HepG2 (cell line): ENCODE measurements at regions not wholly inside any gene's neighbourhood (a gene's known extent, or its start where the extent isn't known, plus 50 kb on each side); places are given as distances from the start of the nearest gene placed in this dataset.
A peak's percentile ranks its signal among the peaks of the same experiment; 100 is the strongest.

Experiments
- ATAC-seq: fragments of 200-7000 bp; cut with Tn5 transposase; 3 replicates; pipeline ENCODE4 v1.9.1; 2020; ENCODE audit warnings: mild to moderate bottlenecking, moderate library complexity
- BruUV-seq: library from RNA; stranded (reverse); fragments of 400-500 nt; replicated peaks from 2 replicates; lab custom pipeline; 2021; lab: Mats Ljungman, UMichigan
- CTCF ChIA-PET: fragments of 300-600 bp; formaldehyde crosslinking; extraction: SDS; loops from one replicate; lab custom pipeline; 2021; ENCODE audit warnings: low total read pairs, inconsistent platforms, low intra/inter-chr PET ratio; lab: Yijun Ruan, JAX
- POLR2A ChIA-PET: fragments of 350-600 bp; sonication (Branson Sonifier 250); formaldehyde crosslinking; loops from one replicate; lab custom pipeline; 2020; ENCODE audit warnings: antibody characterized with exemption, inconsistent platforms; lab: Yijun Ruan, JAX
- DNase-seq: peaks from one replicate; pipeline ENCODE4 v3.0.0-alpha.2; 2015; ENCODE audit warnings: low spot score
- FAIRE-seq: peaks from 3 replicates; lab custom pipeline; 2011; peaks lifted over from hg19 to GRCh38; lab: Jason Lieb, UNC
- H2AFZ ChIP-seq: one replicate; pipeline ENCODE4 v1.6.1; 2011; ENCODE audit warnings: low read length, inconsistent platforms
- H3K27ac ChIP-seq: fragments of 300-600 bp; 3 replicates; pipeline ENCODE4 v1.8.0; 2011; ENCODE audit warnings: mixed run types, mild to moderate bottlenecking, mixed read lengths, low read length, inconsistent platforms; ENCODE audit not compliant: insufficient read depth; ENCODE audit errors: extremely low read length
- H3K27me3 ChIP-seq, 2 experiments: fragments of 200-600 bp in 1 of 2; 2 replicates in 1 of 2; 3 replicates in 1 of 2; pipeline versions ENCODE4 v1.6.0 to v1.8.0; 2011; ENCODE audit warnings: low read length in 2 of 2, mild to moderate bottlenecking in 2 of 2, moderate library complexity in 2 of 2, inconsistent platforms in 1 of 2; ENCODE audit not compliant: insufficient read depth in 2 of 2, control insufficient read depth in 1 of 2
- H3K36me3 ChIP-seq, 2 experiments: fragments of 200-600 bp in 1 of 2; replicated peaks in 1 of 2; 2 replicates in 1 of 2; 3 replicates in 1 of 2; pipeline versions ENCODE4 v1.5.1 to v1.8.0; 2011; ENCODE audit warnings: low read length in 2 of 2, inconsistent platforms in 1 of 2; ENCODE audit not compliant: insufficient read depth in 2 of 2, control insufficient read depth in 1 of 2
- H3K4me1 ChIP-seq: 2 replicates; pipeline ENCODE4 v1.5.1; 2012; ENCODE audit warnings: low read length, inconsistent platforms; ENCODE audit not compliant: insufficient read depth
- H3K4me2 ChIP-seq: 2 replicates; pipeline ENCODE4 v1.6.0; 2011; ENCODE audit warnings: low read depth, low read length, inconsistent platforms
- H3K4me3 ChIP-seq, 3 experiments: fragments of 200-600 bp in 1 of 3; sonication (generic), shearing (Covaris generic) in 1 of 3; replicated peaks in 1 of 3; 2 replicates each; pipeline ENCODE4 v1.5.1; 2011 to 2016; ENCODE audit warnings: low read length in 3 of 3, inconsistent platforms in 2 of 3, low read depth in 2 of 3, mild to moderate bottlenecking in 2 of 3, control low read depth in 1 of 3, mixed read lengths in 1 of 3; ENCODE audit not compliant: insufficient read depth in 1 of 3
- H3K79me2 ChIP-seq: one replicate; pipeline ENCODE4 v1.6.1; 2011; ENCODE audit warnings: low read length, inconsistent platforms; ENCODE audit not compliant: insufficient read depth
- H3K9ac ChIP-seq: 2 replicates; pipeline ENCODE4 v1.6.0; 2011; ENCODE audit warnings: mild to moderate bottlenecking, low read depth, low read length, inconsistent platforms; ENCODE audit not compliant: insufficient read depth
- H3K9me3 ChIP-seq: 2 replicates; pipeline ENCODE4 v1.5.1; 2012; ENCODE audit warnings: mild to moderate bottlenecking, low read length
- H4K20me1 ChIP-seq: 2 replicates; pipeline ENCODE4 v1.6.0; 2011; ENCODE audit warnings: inconsistent platforms, mild to moderate bottlenecking, low read length, moderate library complexity; ENCODE audit not compliant: insufficient read depth
- ATF7 ChIP-seq, 2 experiments: fragments of 450-650 bp in 1 of 2; sonication (generic) in 1 of 2; formaldehyde crosslinking in 1 of 2; IDR thresholded peaks; 2 replicates each; pipeline versions ENCODE4 v1.4.0 to v1.6.1; 2016 to 2020; ENCODE audit warnings: antibody characterized with exemption in 1 of 2, mild to moderate bottlenecking in 1 of 2, missing genetic modification reagents in 1 of 2
- KIAA2018 ChIP-seq: sonication (generic); formaldehyde crosslinking; IDR thresholded peaks from 2 replicates; pipeline ENCODE4 v1.5.0; 2020; ENCODE audit warnings: mild to moderate bottlenecking, missing genetic modification reagents, borderline replicate concordance
- MAF1 ChIP-seq: sonication (generic); formaldehyde crosslinking; IDR thresholded peaks from 2 replicates; pipeline ENCODE4 v1.5.0; 2020; ENCODE audit warnings: missing genetic modification reagents, borderline replicate concordance
- NCOA5 ChIP-seq: sonication (generic); formaldehyde crosslinking; IDR thresholded peaks from 2 replicates; pipeline ENCODE4 v1.4.0; 2020; ENCODE audit warnings: missing genetic modification reagents
- ZBTB2 ChIP-seq: sonication (generic); formaldehyde crosslinking; IDR thresholded peaks from 2 replicates; pipeline ENCODE4 v1.8.0; 2022; ENCODE audit warnings: low read depth, missing genetic modification reagents
- ZNF136 ChIP-seq: sonication (generic); formaldehyde crosslinking; IDR thresholded peaks from 2 replicates; pipeline ENCODE4 v1.8.1; 2022; ENCODE audit warnings: low read depth, mild to moderate bottlenecking, moderate library complexity, missing genetic modification reagents
- ZNF18 ChIP-seq: sonication (generic); formaldehyde crosslinking; IDR thresholded peaks from 2 replicates; pipeline ENCODE4 v1.8.0; 2022; ENCODE audit warnings: mild to moderate bottlenecking, missing genetic modification reagents; ENCODE audit not compliant: insufficient replicate concordance
- ZNF687 ChIP-seq: sonication (generic); formaldehyde crosslinking; IDR thresholded peaks from 2 replicates; pipeline ENCODE4 v1.5.1; 2020; ENCODE audit warnings: mild to moderate bottlenecking, missing genetic modification reagents, moderate library complexity
- WGBS: methylation state at CpG from one replicate; pipeline ENCODE4 v1.1.6; 2017; ENCODE audit warnings: low lambda C conversion rate; 5-methylcytosine and 5-hydroxymethylcytosine counted together
- in situ Hi-C: cut with HindIII; loops from 2 replicates; pipeline ENCODE4 v1.10.0; 2017; ENCODE audit warnings: low pct_unique_long_range_greater_than_20kb; ENCODE audit not compliant: extremely low pct_ligation_motif_present
- intact Hi-C: fragments of 100-400 bp; cut with micrococcal nuclease; formaldehyde crosslinking; loops from one replicate; pipeline ENCODE4 v1.10.0; 2022; ENCODE audit not compliant: unreplicated experiment

- H3K9me3 ChIP-seq: no peaks in the 10 kb centered on the region
- H3K4me1 ChIP-seq: no peaks in the 10 kb centered on the region
- H3K4me2 ChIP-seq: peak overlapping the region; percentile 48; the same call in 1 of the 2 replicates
- H3K27me3 ChIP-seq: no peaks in the 10 kb centered on the region
- POLR2A ChIA-PET: no interaction called here
- H2AFZ ChIP-seq: no peak overlapping the region
- intact Hi-C loops: no loop called here
- WGBS: 0% methylated on average over 3 of the region's 7 CpGs
- peak overlapping the region in 1 of 3 experiments; percentile 56; a peak in 1 of 6 replicates for H3K4me3 ChIP-seq
- FAIRE-seq (no peak), ATAC-seq (peak; percentile 95), DNase-seq (peak; percentile 1)
- H4K20me1 ChIP-seq: no peaks in the 10 kb centered on the region
- no peak overlapping the region for H3K27ac ChIP-seq
- H3K36me3 ChIP-seq: no peaks in the 10 kb centered on the region
- CTCF ChIA-PET: no interaction called here
- in situ Hi-C loops: no loop called here
- BruUV-seq: no TSS peak
- no peaks in the 10 kb centered on the region for H3K79me2 ChIP-seq
- no peak overlapping the region for H3K9ac ChIP-seq
- TF ChIP-seq ATF7 (IDR thresholded peaks at IDR 0.05) (no peak), ATF7 (CRISPR knock-in tag; IDR thresholded peaks at IDR 0.05) (0 out of 2 replicates have a peak, but pooled peaks have one; percentile 41), ZBTB2 (no peak), ZNF18 (CRISPR knock-in tag) (no peak), KIAA2018 (no peak), ZNF136 (no peak), ZNF687 (CRISPR knock-in tag) (0 out of 2 replicates have a peak, but pooled peaks have one; percentile 7), NCOA5 (CRISPR knock-in tag) (no peak), MAF1 (CRISPR knock-in tag) (no peak)
These were observed 537.4 kb downstream of the TENT5A start for GRCh38 chr6:81215092-81215432.
